Muscle of back (tissue), 3 donors: ENCODE measurements at regions not wholly inside any gene's neighbourhood (a gene's known extent, or its start where the extent isn't known, plus 50 kb on each side); places are given as distances from the start of the nearest gene placed in this dataset.
A peak's percentile ranks its signal among the peaks of the same experiment; 100 is the strongest.
"Not testable (repeated sequence)": the region's sequence is repeated elsewhere in the genome, so short reads cannot be mapped to it uniquely, and the experiment has no call there.

Source experiments
- DNase-seq, 3 donors: peaks; one replicate each; pipeline versions ENCODE4 v3.0.0 to v3.0.0-alpha.2; 2013

DNA sequence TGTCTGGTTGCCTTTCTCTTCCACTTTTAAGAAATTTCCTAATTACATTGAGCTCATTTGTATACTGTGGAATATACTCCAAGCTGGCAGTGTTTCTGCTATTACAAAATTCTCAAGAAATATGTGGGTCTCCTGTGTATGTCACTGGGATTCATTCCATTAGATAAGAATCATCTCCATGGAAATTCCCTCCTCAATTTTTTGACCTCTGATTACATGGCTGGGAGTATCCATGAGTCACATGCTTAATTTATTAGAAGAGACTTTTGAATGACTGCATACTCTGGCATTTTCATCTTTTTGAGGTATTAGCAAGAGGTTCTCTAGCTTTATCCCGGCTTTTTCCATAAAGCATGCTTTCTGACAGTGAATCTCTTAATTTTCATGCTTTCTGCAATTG lies 665.5 kb upstream of the CNTNAP5 start:
- DNase-seq, result peak in 1 of 3 donors; percentile 25

DNA sequence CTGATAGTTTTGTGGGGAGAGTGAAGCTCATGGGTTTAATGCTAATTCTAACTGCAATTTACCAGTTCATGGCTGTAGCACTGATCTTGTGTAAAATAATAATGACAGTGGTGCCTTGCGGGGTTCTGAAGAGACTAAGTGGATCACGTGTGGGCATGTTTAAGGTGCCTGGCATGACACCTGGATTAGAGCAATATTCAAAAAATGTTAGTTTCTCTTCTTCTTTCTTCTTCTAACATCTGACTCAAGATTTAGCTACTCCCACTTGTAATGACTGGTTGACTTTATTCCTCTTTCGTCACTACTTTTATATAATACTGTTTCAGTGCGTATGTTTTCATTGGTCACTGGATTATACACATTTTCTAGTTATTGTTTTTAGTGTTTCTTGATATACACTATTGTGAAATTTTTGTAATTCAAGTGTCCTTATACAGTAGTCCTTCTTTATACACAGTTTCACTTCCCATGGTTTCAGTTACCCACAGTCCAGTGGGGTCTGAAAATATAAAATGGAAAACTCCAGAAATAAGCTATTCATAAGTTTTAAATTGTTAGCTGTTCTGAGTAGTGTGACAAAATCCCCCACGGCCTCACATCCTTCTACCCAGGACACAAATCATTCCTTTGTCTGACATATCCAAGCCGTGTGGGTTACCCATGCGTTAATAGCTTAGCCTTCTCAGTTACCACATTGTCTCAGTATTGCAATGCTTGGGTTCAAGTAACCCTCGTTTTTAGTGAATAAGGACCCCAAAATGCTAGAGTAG lies 662.2 kb upstream of the CNTNAP5 start:
- no peak for DNase-seq

DNA sequence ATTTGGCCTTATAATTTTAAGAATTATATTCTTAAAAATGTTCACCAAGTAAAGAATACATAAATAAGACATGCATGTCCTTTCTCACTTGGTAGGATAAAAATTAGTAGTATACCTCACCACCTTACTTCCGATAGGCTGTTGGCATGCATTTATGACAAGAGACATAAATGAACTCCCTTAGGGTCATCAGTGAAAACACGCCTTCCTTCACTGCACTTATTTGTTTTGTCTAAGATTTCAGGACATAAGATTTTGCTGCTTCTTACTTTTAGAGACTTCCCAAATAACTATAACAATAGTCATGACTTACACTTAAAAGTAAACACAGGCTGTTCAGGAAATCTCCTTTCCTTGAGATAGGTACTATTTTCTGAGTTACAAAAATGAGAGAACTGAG lies 661.3 kb upstream of the CNTNAP5 start:
- peak in 1 of 3 donors; percentile 10 for DNase-seq

DNA sequence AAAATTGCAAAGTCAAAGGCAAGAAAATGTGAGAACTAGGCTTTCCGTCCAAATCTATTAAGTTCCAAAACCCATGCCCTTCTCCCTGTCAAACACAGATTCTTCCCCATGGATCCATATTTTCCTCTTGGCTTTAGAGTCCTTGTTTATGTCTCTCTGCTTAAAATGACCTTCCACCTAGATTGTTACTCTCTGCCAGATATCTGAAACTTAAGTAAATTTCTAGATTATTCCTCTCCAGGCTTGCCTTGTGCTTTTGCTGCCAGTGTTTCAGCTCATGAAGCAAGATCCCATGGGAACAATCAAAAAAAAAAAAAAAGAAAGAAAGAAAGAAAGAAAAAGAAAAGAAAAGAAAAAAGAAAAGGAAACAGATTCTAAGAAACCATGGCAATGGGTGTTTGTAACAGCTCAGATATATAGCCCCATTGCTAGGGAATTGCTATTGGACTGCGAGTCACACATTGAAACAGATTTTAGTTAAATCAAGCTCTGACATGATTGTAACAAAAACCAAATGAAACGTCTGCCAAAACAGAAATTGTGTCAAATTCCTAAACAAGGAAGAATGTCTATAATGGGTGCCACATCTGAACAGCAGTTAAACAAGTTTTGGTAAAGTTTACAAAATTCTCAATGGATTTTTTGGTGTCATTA lies 660.7 kb upstream of the CNTNAP5 start:
- peak in 2 of 3 donors; percentile 22 to 62 for DNase-seq

DNA sequence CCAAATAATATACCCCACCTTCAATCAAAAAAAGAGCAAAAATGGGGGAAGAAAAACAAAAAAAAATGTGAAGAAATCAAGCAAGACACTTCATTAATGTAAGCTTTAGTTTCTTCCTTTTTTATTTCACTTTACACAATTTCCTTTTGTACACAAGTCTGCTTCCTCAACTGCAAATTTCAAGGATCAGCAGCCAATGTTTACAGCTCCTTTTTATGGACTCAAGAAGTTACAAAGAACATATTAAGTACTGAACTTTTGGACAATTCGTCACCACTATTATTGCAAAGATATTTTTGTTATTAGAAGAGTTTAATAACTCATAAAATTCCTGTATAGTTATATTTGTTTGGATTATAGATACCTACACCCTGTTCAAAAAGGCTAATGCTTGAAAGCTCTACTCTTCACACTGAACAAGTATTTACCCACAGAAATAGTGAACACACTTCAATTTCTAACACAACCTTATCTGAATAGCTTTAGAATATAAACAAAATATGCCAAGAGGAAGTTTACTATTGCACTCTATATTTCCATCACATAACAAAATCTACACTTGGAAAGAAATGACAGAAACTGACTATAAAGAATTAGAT lies 658.7 kb upstream of the CNTNAP5 start:
- DNase-seq, result no peak

DNA sequence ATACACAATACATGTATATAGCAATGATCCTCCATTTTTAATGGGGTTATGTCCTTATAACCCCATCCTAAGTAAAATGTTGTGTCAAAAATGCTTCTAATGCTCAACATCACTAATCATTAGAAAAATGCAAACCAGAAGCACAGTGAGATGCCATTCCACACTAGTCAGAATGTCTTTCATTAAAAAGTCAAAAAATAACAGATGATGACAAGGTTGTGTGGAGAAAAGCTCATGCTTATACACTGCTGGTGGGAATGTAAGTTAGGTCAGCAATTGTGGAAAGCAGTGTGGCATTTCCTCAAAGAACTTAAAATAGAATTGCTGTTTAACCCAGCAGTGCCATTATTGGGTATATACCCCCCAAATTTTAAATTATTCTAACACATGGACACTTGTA lies 654.9 kb upstream of the CNTNAP5 start:
- no peak for DNase-seq

DNA sequence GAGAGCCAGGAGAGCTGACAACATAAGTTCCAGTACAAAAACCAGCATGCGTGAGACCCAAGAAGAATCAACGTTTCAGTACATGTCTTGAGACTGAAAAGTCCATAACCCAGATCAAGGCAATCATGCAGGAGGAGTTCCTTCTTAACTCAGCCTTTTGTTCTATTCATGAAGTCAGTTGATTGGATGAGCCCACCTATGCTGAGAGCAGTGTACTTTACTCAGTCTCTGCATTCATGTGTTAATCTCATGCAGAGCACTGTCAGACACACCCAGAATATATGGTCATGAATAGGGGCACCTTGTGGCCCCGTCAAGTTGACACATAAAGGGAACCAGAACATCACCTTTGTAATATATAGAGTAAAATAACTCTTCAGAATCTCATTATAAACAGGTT lies 653.6 kb upstream of the CNTNAP5 start:
- DNase-seq, result no peak

DNA sequence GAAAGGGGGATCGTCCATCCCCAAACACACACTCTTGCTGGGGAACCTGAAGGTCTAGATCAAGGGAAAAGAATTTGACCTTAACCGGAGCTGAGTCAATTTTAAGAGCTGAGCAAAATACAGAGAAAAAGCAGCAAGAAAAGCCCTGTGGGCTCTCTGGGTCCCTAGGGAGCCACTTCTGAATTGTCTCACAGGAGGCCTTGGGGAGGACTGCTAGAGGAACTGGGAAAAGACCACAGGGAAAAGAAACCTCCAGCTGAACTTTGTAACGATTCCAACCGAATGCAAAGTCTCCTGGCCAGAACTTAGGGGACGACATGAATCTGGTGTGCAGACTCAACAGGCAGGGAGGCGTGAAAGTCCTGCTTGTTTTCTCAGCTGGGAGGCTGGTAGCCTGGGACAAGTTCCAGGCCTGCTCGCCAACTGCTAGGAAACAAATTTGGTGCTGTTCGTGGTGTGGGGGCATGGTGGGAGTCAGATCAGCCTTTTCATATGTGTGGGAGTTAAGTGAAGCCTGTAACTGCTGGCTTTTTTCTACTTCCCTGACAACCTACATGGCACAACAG lies 644.6 kb upstream of the CNTNAP5 start:
- DNase-seq, result no peak

DNA sequence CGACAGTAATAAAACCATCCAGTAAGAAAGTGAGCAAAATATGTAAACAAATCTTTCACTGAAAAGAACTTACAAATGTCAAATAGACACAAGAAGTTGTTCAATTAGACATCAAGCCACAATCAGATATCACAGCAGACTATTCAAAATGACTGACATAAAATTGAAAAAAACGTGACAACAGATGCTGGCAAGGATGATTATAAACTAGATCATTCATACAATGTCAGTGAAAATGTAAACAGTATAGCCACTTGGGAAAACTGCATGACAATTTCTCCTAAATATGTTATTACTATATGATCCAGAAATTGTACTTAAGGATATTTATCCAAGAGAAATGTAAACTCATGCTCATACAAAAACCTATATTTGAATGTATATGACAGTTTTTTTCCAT lies 609.4 kb upstream of the CNTNAP5 start:
- DNase-seq, result no peak

DNA sequence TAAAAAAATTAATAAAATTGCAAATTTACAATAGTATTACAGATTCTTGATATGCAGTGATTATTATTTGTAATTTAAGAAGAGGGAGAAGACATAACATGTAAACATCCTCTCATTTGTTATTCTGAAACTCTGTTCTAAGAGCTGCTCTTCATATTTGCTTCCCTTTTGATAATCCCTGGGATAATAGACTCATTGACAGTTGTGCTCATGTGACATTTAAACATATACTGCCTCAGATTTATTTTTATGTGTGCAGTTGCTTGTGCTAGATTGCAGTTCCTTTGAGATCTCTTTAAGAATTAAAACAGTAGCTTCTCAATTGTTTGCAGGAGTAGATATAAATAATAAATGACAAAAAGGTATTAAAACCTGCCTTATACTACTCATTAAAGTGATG lies 605.1 kb upstream of the CNTNAP5 start:
- no peak for DNase-seq

DNA sequence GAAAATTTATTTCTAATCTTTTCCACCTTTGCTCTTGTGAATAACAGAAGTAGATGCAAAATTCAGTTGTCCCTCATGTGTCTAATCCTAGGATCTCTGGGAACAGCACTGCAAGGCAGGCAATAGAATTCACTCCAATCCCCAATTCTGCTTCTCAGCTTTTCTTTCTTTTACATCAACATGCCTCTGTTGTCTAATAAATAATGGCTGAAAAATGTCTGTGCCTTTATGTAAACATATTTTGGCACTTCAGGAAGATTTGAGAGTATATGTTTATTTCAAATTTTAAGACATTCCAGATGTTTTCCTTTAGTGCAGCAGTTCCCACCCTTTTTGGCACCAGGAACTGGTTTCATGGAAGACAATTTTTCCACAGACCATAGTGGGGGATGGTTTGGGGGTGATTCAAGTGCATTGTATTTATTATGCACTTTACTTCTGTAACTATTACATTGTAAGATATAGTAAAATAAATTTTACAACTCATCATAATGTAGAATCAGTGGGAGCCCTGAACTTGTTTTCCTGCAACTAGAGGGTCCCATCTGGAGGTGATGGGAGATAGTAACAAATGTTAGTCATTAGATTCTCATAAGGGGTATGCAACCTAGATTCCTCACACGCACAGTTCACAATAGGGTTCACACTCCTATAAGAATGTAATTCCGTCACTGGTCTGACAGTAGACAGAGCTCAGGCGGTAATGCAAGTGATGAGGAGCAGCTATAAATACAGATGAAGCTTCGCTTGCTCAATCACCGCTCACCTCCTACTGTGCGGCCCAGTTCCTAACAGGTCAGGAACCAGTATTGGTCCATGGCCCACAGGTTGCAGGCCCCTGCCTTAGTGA lies 590.3 kb upstream of the CNTNAP5 start:
- DNase-seq, result peak; percentile 87 to 96 (median 89)

DNA sequence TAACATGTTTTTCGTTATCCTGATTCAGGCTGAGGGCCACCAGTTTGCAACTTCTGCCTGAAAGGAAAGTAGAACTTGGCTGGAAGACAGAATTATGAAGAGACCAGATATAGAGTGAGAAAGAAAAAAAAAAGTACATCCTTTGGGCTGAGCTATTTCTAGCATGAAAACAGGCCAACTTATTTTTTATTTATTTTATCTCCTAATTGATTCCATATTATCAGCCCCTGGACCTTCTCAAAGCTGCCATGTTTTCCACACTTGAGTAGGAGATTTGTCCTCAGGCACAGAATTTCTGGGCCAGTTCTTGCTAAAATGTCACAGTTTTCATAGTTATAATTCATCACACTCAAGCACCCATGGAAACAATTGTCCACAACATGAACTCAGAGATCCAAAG lies 586.8 kb upstream of the CNTNAP5 start:
- peak; percentile 70 to 87 (median 72) for DNase-seq

DNA sequence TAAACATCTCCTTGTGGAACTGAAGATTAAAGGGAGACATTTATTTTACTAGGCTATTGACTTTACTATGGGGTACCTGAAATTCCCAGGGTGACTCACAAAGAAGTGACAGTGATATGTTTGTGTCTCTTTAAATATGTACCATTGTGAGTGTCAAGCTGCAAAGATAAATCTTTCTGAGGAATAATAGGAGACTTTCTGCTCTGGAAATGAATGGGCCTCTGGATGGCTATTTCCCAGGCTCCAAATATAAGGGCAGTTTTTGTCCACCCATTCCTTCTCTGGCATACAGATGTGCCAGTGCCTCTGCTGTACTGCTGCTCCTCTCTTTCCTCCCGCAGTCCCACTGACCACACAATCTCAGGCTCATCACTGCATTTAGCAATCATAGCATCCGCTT lies 586.4 kb upstream of the CNTNAP5 start:
- no peak for DNase-seq

DNA sequence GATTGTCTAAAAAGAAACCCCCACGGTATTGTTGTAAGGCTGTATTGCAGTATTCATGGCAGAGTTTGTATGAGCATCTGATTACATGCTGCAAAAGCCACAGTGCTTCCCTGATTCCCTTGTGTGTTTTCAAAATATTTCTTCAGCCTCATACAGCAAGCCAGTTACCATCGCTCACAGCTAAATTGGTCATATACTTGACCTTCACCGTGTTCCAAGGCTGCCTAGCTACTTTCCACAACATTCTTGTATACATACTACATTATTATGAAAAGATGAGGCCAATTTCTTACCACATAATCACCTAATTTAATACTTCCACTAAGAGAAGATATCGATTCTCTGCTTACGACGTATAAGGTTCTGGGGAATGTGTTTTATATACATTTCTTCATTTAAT lies 576.3 kb upstream of the CNTNAP5 start:
- peak in 2 of 3 donors; percentile 58 to 68 for DNase-seq

DNA sequence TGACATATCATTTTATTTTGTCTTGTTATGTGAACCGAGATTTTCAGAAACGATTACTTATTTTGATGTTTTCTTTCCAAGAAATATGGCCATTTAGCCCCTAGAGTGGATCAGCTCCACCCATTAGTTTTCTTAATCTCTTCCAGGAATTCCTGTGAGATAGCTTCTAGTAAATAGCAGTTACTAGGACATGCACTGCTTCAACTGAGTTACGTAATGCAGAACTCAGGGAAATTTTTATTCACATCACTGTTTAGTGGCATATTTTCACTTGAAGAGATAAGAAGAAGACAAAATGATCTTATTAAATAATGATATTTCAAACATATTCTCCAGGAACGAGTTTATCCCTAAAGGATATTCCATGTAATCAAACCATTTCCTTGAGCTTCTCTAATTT lies 573.5 kb upstream of the CNTNAP5 start:
- DNase-seq, result peak in 1 of 3 donors; percentile 60

DNA sequence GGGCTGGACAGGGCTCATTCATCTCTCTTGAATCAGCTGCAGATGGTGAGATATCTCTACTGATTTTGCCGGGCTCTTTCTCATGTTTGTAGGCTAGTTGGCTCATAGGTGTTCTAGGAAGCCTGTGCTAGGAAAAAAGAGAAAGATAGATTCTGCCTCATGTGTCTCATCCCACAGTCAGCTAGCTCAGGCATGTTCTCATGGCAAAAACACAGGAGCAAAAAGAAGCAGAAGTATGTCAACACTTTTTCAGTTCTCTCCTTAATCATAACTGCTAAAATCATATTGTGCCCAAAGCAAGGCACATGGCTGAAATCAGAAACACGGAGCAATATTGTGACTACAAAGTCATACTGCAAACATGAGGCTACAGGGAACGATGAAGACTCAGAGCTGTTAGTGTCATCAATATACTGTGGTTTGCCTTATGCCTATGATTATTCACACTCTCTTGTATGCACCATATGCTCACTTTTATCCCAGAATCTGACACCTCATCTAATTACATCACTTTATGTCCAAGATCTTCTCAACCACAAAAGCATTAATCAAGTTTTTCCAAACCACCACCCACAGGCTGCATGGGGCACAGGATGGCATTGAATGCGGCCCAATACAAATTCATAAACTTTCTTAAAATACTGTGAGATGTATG lies 571.9 kb upstream of the CNTNAP5 start:
- DNase-seq, result no peak

DNA sequence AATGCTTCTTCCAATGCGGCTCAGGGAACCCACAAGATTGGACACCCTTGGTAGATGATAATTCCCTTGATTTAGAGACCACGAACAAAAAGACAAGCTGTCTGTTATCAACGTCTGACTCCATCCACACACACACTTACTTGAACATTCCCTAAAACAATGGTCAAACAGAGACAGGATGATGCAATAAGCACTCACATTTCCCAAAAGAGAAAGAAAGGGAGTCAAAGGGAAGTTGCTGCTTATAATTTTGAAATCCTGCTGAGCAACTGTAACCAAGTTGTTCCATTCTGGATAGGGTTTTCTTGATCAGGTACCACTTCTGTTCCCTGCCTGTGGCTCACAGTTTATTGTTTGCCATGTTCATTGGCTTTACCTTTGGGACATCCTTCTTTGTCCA lies 571.3 kb upstream of the CNTNAP5 start:
- no peak for DNase-seq

DNA sequence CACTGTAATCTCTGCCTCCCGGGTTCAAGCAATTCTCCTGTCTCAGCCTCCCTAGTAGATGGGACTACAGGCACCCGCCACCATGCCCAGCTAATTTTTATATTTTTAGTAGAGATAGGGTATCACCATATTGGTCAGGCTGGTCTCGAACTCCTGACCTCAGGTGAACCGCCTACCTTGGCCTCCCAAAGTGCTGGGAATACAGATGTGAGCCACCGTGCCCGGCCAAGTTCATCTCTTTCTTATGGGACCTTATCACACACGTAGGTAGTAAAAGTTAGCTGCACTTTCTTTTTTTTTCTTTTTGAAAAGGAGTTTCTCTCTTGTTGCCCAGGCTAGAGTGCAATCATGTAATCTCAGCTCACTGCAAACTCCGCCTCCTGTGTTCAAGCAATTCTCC lies 569.9 kb upstream of the CNTNAP5 start:
- not testable (repeated sequence) for DNase-seq

DNA sequence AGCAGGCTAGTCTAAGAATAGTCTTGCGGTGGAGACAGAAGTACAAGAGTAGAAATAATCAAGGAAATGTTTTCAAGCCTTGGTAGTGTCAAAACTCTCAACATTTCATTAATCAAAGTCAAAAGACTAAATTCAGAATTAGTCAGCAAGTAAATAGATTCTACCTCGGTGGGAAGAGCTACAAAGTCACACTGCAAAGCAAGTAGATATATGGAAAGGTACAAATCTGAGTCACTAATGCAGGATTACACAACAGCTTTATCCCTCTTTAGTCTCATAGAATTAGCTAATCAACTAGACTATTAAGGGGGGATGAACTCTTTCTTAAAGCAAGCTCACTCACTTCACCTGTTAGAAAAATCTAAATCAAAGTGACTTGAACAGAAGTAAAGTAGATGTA lies 568.7 kb upstream of the CNTNAP5 start:
- DNase-seq, result no peak

DNA sequence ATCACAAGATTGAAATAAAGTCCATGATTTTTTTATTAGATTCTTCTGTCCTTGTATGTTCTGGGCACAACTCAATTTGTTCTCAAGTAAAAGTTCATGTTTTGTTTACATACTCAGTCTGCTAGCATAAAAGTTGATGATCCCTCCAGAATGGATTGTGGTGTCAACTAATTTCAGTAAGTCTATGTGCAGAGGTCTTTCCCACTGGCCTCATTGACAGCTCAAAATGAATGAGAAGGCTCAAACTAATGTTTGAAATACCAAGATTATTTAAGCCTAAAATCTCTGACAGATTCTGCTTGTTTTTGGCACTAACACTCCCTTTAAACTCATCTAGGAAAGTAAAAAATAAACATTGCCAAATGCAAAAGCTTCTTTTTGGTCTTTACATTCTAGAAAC lies 561.2 kb upstream of the CNTNAP5 start:
- peak in 2 of 3 donors; percentile 8 to 56 for DNase-seq

DNA sequence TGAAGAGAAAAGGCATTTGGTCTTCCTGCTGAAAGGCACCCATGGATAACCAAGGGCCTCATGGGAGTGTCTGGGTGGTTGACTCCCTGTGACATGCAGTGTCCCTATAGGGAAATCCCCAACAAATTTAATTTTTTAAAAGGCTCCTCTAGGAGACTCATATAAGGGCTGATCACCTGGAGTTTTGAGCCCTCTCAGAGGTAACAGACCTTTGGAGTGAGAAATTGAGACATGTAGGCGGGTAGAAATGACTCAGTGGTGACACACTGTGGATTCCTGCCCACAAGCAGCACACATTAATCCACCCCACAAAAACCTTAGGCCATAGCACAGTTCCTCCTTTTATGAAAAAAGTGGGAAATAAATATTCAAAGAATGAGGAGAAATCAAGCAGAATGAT lies 557.0 kb upstream of the CNTNAP5 start:
- no peak for DNase-seq
